Glomerular endothelial cell (primary cell): ENCODE measurements at regions not wholly inside any gene's neighbourhood (a gene's known extent, or its start where the extent isn't known, plus 50 kb on each side); places are given as distances from the start of the nearest gene placed in this dataset.

Source experiments
- DNase-seq: peaks from one replicate; pipeline ENCODE4 v3.0.0-alpha.2; 2011; ENCODE audit warnings: low read depth, low spot score; ENCODE audit errors: extremely low read depth

- DNase-seq = no peak
Observed at GRCh38 chr13:111472559-111473460, 152.4 kb downstream of the TEX29 start.

DNA sequence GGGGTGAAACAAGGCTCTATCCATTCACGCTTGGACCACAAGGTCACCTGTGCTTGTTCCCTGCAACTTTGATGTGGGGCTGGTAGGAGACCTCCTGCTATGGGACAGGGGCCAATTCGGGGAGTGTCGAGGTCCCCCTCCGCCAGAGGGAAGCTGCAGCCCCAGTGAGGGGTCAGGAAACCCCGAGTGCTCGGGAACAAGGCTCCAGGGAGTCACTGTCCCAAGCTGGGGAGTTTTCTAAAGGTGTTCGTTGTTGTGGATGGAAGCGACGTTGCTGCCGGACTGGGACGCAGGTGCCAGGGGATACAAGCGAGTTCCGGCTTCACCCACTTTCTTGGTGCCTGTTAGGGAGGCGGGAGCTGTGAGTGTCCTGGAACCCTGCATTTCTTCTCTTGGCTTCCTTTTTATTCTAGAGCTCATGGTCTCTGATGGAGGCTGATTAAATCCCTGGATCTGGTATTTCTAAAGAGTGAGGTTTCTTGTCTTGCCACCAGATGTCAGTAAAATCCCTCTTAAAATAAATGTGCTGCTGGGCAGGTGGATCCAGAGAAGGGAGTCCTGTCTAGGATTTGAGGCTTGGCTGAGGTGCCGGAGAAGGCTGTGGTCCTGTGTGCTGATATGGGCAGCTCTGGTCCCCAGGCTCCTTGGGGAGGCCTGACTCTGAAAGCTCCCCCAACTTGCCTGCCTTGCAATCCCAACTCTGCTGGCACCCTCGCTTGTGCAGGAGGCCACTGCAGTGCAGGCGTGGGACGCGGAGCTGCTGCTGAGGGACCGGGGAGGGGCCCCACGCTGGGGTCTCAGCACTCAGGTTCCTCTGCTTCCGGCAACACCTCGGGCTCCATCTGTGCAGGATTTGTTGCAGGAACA is 153.9 kb downstream of the TEX29 start:
- peak; percentile 9 for DNase-seq

GRCh38 chr13:111475488-111475887 is 155.0 kb downstream of the TEX29 start:
- no peak for DNase-seq

GRCh38 chr13:111476197-111476596 is 155.8 kb downstream of the TEX29 start:
- no peak for DNase-seq

DNA sequence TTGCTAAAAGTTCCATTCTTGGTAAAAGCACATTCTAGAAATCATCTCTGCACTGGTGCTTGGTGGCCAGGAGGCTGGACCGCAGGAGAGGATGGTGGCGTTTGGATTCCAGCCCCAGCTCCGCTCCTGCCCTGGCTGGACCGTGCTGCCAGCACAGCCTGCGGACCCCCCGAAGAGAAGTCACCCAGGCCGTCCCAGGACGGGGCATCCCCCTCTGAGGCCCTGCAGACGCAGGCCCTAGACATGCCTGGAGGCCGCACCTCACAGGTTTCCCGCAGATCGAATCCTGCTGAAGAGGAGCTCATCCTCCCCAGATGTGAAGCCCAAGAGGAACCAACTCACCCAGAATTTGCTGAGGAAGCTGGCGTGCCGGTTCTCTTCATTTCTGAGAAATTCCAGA is 159.0 kb downstream of the TEX29 start:
- DNase-seq = no peak

- no peak for DNase-seq
Observed at GRCh38 chr13:111480503-111480902, 160.1 kb downstream of the TEX29 start.

DNA sequence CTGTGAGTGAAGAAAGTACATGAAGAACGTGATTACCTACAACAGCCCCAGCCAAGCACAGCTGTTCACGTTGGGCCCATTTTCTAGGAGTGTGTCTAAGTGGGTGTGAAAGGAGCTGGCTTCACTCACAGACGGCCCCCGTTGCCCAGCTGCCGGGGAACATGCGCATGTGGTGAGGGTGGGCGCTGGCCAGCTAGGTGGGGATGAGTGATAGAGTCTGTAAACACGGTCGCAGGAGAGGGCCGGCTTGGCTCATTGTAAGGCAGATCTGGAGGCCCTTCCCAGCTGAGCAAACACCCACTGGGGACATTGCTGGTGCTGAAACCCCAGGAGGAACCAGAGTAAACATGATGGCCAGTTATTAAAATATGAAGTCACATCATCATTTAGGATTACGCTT is 160.5 kb downstream of the TEX29 start:
- DNase-seq = no peak

- DNase-seq = no peak
Observed at GRCh38 chr13:111482126-111482525, 161.7 kb downstream of the TEX29 start.

- DNase-seq = no peak
Observed at GRCh38 chr13:111482806-111483620, 162.6 kb downstream of the TEX29 start.

DNA sequence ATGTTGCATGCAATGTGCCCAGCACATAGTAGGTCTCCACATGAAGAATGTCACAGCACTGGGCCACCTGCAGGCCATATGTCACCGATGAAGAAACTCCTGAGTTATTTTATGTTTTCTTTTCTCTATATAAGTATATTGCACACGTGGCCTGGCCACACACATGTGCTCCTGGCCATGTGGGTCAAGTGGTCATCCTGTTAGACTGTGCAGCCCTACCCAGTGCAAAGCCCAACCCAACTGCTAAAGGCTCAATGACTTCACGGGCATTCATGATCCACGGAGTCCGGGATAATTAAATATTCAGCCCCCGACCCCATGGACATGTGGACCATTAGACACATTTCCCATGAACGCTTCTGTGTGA is 163.2 kb downstream of the TEX29 start:
- no peak for DNase-seq

GRCh38 chr13:111484141-111484925 is 163.9 kb downstream of the TEX29 start:
- no peak for DNase-seq

DNA sequence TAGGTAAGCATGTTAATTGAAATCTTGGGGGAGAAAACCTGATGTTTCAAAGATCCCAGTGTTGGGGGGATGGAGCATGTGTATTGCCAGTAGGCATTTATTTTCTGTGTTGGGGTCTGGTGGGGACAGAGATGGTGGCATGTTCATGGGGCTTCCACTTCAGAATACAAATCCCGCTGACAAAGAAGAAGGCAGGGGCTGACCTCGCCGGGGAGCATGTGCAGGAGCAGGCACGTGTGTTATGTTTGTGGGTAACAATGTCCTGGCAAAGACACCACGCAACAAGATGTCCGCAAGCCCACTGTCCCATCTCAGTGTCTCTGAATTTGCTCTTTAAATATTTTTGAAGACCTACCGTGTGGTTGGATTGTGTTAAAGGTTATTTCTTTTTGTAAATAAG is 164.5 kb downstream of the TEX29 start:
- no peak for DNase-seq

DNA sequence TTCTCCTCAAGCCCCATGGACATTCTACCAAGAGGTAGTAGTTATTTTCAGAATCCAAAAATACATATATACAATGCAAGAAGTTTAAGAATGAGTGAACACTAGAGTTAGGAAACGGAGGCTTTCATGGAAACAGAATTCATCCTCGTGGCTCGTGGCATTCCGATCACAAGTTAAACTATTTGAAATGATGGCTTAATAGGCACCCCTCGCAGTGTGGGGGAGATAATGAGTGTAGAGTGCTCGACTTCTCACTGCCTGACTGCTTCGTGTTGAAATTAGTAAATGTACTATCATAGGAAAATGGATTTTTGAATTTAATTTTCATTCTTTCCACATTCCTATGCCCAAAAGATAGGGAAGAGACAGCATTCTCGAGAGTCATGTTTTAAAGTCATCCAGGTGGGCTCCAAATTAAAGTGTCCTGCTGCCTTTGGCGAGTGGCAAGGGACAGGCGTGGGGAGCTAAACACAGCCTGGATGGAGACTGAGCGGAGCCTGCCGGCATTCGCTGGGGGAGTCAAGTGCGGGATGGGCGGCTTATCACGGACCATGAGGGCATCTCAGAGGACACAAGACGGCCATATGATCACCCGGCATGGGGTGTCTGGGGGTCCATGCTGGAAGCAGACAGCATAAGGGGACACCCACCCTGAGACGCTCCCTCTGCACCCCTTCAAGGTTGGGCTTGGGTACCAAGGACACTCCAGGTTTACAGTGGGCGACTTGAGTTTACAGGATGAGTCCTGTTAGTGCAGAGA is 165.2 kb downstream of the TEX29 start:
- no peak for DNase-seq

- DNase-seq = no peak
Observed at GRCh38 chr13:111486331-111486730, 165.9 kb downstream of the TEX29 start.

GRCh38 chr13:111486801-111487200 is 166.4 kb downstream of the TEX29 start:
- no peak for DNase-seq

DNA sequence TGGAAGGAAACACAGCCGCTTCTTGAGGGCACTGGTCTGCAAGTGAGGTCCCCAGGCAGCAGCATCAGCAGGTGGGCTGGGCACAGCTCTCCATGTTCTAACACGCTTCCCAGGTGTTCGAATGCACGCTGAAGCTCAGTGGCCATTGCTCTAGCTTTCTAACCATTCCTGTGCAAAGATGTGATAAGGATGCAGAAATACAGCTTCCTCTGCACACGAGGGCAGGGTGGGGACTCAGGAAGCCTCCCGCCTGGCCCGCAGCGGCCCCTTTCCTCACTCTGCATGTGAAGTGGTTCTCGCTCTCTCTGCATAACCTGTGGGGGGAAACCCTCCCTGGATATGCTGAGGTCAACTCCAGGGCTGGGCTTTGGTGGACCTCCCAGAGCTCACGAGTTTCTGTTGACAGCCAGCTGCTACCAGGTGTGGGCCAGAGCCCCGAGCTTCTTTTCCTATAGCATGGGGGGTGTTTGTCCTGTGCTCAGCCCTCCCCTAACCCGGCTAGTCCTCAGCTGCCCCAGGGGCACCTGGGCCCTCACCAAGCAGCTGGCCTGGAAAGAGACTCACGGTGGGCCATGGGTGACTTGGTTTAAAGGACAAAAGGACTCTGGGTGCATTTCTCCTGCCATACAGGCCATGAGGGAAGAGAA is 168.2 kb downstream of the TEX29 start:
- no peak for DNase-seq

GRCh38 chr13:111489301-111489700 is 168.9 kb downstream of the TEX29 start:
- DNase-seq = no peak

GRCh38 chr13:111490611-111491010 is 170.2 kb downstream of the TEX29 start:
- DNase-seq = no peak

GRCh38 chr13:111491021-111491420 is 170.6 kb downstream of the TEX29 start:
- no peak for DNase-seq
